MM.1S (cell line): ENCODE measurements at regions not wholly inside any gene's neighbourhood (a gene's known extent, or its start where the extent isn't known, plus 50 kb on each side); places are given as distances from the start of the nearest gene placed in this dataset.

Experiments used
- DNase-seq: peaks from one replicate; pipeline ENCODE4 v3.0.0-alpha.2; 2015
- H2AFZ ChIP-seq: fragments of 300-600 bp; sonication (generic); 2 replicates; pipeline ENCODE4 v1.6.0; 2016; ENCODE audit warnings: antibody characterized with exemption, low read length
- H3F3A ChIP-seq: fragments of 300-600 bp; sonication (generic); 2 replicates; pipeline ENCODE4 v1.6.1; 2016; ENCODE audit warnings: mild to moderate bottlenecking, antibody characterized with exemption, low read length, moderate library complexity, mixed read lengths; ENCODE audit not compliant: insufficient read depth
- H3K27ac ChIP-seq: fragments of 300-600 bp; sonication (generic); 2 replicates; pipeline ENCODE4 v1.5.1; 2016; ENCODE audit warnings: mild to moderate bottlenecking, low read length
- H3K27me3 ChIP-seq: fragments of 300-600 bp; sonication (generic); replicated peaks from 2 replicates; pipeline ENCODE4 v1.6.0; 2016; ENCODE audit warnings: low read length; ENCODE audit not compliant: insufficient read depth
- H3K36me3 ChIP-seq: fragments of 300-600 bp; sonication (generic); replicated peaks from 2 replicates; pipeline ENCODE4 v1.6.1; 2016; ENCODE audit warnings: mild to moderate bottlenecking, low read length, mixed read lengths; ENCODE audit not compliant: insufficient read depth
- H3K4me1 ChIP-seq: fragments of 300-600 bp; sonication (generic); 2 replicates; pipeline ENCODE4 v1.6.1; 2016; ENCODE audit warnings: low read length, mixed read lengths
- H3K4me2 ChIP-seq: fragments of 300-600 bp; sonication (generic); 2 replicates; pipeline ENCODE4 v1.6.0; 2016; ENCODE audit warnings: low read depth, low read length
- H3K4me3 ChIP-seq: fragments of 300-600 bp; sonication (generic); 2 replicates; pipeline ENCODE4 v1.5.1; 2016; ENCODE audit warnings: low read length, mixed read lengths
- H3K79me2 ChIP-seq: fragments of 300-600 bp; sonication (generic); 2 replicates; pipeline ENCODE4 v1.6.1; 2016; ENCODE audit warnings: mixed run types, low read length, mixed read lengths
- H3K9ac ChIP-seq: fragments of 300-600 bp; sonication (generic); 2 replicates; pipeline ENCODE4 v1.6.1; 2016; ENCODE audit warnings: low read length, mixed read lengths
- H3K9me2 ChIP-seq: fragments of 300-600 bp; sonication (generic); replicated peaks from 2 replicates; pipeline ENCODE4 v1.6.1; 2016; ENCODE audit warnings: mild to moderate bottlenecking, low read length, mixed read lengths; ENCODE audit not compliant: insufficient read depth
- H3K9me3 ChIP-seq: fragments of 300-600 bp; sonication (generic); replicated peaks from 2 replicates; pipeline ENCODE4 v1.6.1; 2016; ENCODE audit warnings: mild to moderate bottlenecking, low read length, mixed read lengths; ENCODE audit not compliant: insufficient read depth
- H4K20me1 ChIP-seq: fragments of 300-600 bp; sonication (generic); 2 replicates; pipeline ENCODE4 v1.6.1; 2016; ENCODE audit warnings: mild to moderate bottlenecking, low read length, moderate library complexity, mixed read lengths; ENCODE audit not compliant: insufficient read depth
- CTCF ChIP-seq: fragments of 300-600 bp; sonication (generic); IDR thresholded peaks from 2 replicates; pipeline ENCODE4 v1.5.1; 2016; ENCODE audit warnings: antibody characterized with exemption, low read length, mixed read lengths
- EZH2 ChIP-seq: fragments of 300-600 bp; sonication (generic); optimal IDR thresholded peaks from 2 replicates; pipeline ENCODE3; 2017; ENCODE audit warnings: low read depth, mild to moderate bottlenecking, antibody characterized with exemption, low read length, mixed read lengths
- EZH2phosphoT487 ChIP-seq: fragments of 300-600 bp; sonication (generic); IDR thresholded peaks from 2 replicates; pipeline ENCODE4 v1.6.1; 2018; ENCODE audit warnings: antibody characterized with exemption, low read length

GRCh38 chr6:6716998-6717763 is 128.7 kb downstream of the LY86 start:
- no peaks in the 10 kb centered on the region for H4K20me1 ChIP-seq
- H3F3A ChIP-seq = no peaks in the 10 kb centered on the region
- no peaks in the 10 kb centered on the region for H3K36me3 ChIP-seq
- TF ChIP-seq EZH2phosphoT487 (no peak), EZH2 (no peak), CTCF (no peak)
- no peaks in the 10 kb centered on the region for H3K4me1 ChIP-seq
- H3K4me3 ChIP-seq = no peak overlapping the region
- H2AFZ ChIP-seq = no peak overlapping the region
- no peak overlapping the region for H3K4me2 ChIP-seq
- no peaks in the 10 kb centered on the region for H3K79me2 ChIP-seq
- no peaks in the 10 kb centered on the region for H3K9me3 ChIP-seq
- no peak for DNase-seq
- H3K27me3 ChIP-seq = no peaks in the 10 kb centered on the region
- no peak overlapping the region for H3K27ac ChIP-seq
- no peak overlapping the region for H3K9ac ChIP-seq
- H3K9me2 ChIP-seq = no peaks in the 10 kb centered on the region

GRCh38 chr6:6717953-6718352 is 129.4 kb downstream of the LY86 start:
- H3F3A ChIP-seq = no peaks in the 10 kb centered on the region
- no peaks in the 10 kb centered on the region for H3K36me3 ChIP-seq
- H3K79me2 ChIP-seq = no peaks in the 10 kb centered on the region
- no peaks in the 10 kb centered on the region for H3K27me3 ChIP-seq
- H3K9me3 ChIP-seq = no peaks in the 10 kb centered on the region
- DNase-seq = no peak
- no peak overlapping the region for H2AFZ ChIP-seq
- no peak overlapping the region for H3K4me3 ChIP-seq
- TF ChIP-seq EZH2 (no peak), EZH2phosphoT487 (no peak), CTCF (no peak)
- no peaks in the 10 kb centered on the region for H3K4me1 ChIP-seq
- no peak overlapping the region for H3K27ac ChIP-seq
- H3K9ac ChIP-seq = no peak overlapping the region
- H3K9me2 ChIP-seq = no peaks in the 10 kb centered on the region
- no peak overlapping the region for H3K4me2 ChIP-seq
- H4K20me1 ChIP-seq = no peaks in the 10 kb centered on the region

GRCh38 chr6:6721606-6722005 is 133.1 kb downstream of the LY86 start:
- no peaks in the 10 kb centered on the region for H4K20me1 ChIP-seq
- no peak for DNase-seq
- H3K9me3 ChIP-seq = no peaks in the 10 kb centered on the region
- H3K9me2 ChIP-seq = no peaks in the 10 kb centered on the region
- TF ChIP-seq EZH2 (no peak), EZH2phosphoT487 (no peak), CTCF (no peak)
- H3K79me2 ChIP-seq = no peaks in the 10 kb centered on the region
- H3F3A ChIP-seq = no peaks in the 10 kb centered on the region
- H3K27me3 ChIP-seq = no peaks in the 10 kb centered on the region
- H2AFZ ChIP-seq = no peak overlapping the region
- H3K27ac ChIP-seq = no peak overlapping the region
- H3K9ac ChIP-seq = no peak overlapping the region
- H3K4me3 ChIP-seq = no peak overlapping the region
- H3K4me2 ChIP-seq = no peak overlapping the region
- H3K36me3 ChIP-seq = no peaks in the 10 kb centered on the region
- no peaks in the 10 kb centered on the region for H3K4me1 ChIP-seq
